HS-5 (cell line): ENCODE measurements at regions not wholly inside any gene's neighbourhood (a gene's known extent, or its start where the extent isn't known, plus 50 kb on each side); places are given as distances from the start of the nearest gene placed in this dataset.
"Not testable (repeated sequence)": the region's sequence is repeated elsewhere in the genome, so short reads cannot be mapped to it uniquely, and the experiment has no call there.

Experiments
- DNase-seq: peaks from one replicate; pipeline ENCODE4 v3.0.0-alpha.2; 2012; ENCODE audit warnings: low read depth

- DNase-seq, result no peak
Measured at GRCh38 chr6:66128243-66128642, 421.2 kb upstream of the EYS start.

- DNase-seq, result no peak
Measured at GRCh38 chr6:66127061-66127460, 420.0 kb upstream of the EYS start.

DNA sequence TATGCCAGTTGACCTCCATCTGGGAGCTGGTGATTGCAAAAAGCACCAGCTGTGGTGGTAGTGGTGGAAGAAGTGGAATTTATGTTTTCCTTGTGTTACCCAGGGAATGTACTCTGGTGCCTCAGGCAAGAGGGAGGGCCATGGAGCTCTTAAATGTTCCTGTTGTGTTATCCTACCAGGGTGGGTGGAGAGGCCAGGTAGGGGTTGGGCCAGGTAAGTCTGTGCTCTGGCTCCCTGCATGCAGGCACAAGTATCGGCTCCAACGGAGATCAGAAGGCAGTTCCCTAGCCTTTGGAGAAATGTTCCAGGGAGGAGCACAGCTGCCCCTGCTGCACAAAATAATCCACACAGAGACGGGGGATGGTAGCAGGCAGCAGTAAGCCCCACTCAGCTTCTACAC is 419.3 kb upstream of the EYS start:
- DNase-seq, result no peak

DNA sequence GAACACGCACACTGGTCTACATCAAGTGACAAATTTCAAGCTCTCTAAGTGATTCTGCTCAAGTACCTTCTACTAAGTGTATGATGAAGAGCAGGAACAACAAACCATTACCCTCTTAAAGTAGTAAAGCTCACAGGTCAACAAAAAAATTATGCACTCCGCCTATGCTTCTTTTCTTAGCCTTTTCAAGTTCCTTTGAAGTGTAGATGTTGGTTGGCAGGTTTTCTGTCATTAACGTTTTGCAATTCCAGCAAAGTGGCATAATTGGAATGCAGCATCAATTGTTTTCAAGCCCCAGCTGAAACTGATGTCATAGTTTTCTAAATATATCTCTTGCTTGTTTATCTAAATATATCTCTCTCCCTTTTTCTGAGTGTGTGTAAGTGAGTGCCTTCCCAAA is 396.9 kb upstream of the EYS start:
- no peak for DNase-seq

DNA sequence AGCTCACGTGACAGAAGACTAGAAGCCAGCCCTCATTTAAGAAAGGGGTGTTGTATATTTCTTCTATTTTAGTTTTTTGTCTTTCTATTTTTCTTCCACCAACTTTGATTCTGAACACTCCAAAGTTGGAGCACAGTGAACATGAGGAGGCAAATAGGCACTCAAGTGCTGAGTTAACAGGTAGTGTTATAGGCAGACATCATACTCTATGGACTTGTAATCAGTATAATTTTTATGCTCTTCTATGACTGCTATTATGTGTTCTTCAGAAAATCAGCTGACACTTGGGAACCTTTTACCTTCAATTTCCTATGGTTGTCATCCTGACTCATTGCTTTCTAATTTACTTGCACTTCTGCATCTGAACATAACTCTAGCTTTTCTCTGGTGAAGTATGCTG is 396.3 kb upstream of the EYS start:
- no peak for DNase-seq

GRCh38 chr6:66096679-66097078 is 389.7 kb upstream of the EYS start:
- no peak for DNase-seq

DNA sequence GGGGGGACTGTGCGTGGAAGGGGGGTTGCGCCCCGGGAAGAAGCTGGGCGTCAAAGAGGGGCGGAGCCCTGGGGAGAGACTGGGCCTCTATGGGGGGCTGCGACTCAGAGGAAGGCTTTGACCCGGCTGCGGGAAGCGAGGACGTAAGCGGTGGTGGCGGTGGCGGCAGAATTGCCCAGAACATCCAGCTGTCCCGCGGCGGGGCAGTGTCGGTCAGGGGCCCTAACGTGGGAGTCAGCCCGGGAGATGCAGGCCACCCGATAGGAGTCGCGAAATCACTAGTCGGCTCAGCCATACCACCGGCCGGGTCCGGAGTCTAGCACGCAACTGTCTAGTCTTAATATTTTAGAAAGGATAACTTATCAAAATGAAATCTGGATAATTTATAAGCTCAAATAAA is 387.6 kb upstream of the EYS start:
- DNase-seq, result no peak

DNA sequence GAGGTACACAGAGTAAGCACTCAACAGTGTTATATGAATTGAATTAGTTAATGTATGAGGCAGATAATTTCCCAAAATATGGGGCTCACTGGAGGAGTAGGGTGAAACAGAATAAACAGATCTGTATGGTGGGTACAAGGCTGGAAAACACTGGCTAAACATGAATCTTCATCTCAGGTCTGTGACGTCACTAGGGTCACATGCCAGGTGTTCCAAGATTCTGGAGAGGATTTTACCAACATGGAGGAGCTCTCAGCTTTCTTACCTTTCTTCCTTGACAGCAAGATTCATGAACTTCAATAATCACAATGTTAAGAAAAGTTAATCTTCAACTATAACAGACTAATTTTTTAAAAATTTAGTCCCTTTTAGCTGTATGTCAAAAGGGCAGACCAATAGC is 385.3 kb upstream of the EYS start:
- not testable (repeated sequence) for DNase-seq

GRCh38 chr6:66086532-66086931 is 379.5 kb upstream of the EYS start:
- no peak for DNase-seq

DNA sequence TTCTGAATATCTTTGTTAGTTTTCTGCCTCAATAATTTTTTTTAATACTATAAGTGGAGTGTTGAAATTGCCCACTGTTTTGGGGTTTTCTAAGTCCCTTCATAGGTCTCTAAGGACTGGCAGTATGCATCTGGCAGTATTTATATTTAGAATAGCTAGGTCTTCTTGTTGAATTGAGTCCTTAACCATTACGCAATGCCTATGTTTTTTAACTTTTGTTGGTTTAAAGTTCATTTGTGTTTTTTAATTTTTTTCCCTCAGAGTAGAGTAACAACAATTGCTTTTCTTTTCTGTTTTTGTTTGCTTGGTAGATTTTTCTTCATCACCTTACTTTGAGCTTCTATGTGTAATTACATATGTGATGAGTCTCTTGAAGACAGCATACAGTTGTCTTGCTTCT is 375.9 kb upstream of the EYS start:
- no peak for DNase-seq

DNA sequence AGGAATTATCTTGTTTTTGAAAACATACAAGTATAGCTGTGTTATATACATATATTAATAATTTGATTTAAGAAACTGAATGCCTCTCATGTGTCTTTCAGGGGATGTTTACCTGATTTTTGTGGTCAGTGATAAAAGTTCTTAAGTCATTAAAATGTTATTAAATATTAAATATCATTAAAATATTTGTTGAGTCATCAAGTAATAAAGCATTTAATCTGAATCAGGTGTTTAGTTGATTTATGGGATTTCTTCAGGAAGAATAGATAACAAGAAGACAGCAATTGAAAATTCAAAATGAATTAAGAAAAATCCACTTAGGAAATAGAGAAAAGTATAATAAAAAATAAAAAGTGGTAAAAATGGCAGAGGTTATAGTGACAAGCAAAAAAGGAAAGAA is 361.9 kb upstream of the EYS start:
- DNase-seq, result no peak

DNA sequence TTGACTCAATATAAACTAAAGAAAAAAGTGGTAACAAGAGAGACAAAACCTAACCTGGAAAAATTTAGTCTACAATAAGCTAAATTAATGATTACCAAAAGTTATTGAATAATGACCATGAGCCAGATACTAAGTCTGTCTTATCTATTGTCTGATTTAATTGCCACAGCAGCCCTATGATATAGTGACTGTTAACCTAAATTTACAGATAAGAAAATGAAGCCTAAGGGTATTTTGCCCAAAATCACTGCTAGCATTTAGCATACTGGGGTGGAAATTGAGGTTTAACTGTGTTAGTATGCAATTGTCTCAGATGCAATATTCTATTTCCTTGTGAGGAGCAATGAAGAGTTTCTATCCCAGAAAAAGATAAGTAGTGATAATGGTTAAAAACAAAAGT is 361.0 kb upstream of the EYS start:
- no peak for DNase-seq

GRCh38 chr6:66065313-66065712 is 358.3 kb upstream of the EYS start:
- DNase-seq, result no peak

GRCh38 chr6:66057034-66057433 is 350.0 kb upstream of the EYS start:
- DNase-seq, result no peak

GRCh38 chr6:66054967-66055366 is 347.9 kb upstream of the EYS start:
- no peak for DNase-seq

DNA sequence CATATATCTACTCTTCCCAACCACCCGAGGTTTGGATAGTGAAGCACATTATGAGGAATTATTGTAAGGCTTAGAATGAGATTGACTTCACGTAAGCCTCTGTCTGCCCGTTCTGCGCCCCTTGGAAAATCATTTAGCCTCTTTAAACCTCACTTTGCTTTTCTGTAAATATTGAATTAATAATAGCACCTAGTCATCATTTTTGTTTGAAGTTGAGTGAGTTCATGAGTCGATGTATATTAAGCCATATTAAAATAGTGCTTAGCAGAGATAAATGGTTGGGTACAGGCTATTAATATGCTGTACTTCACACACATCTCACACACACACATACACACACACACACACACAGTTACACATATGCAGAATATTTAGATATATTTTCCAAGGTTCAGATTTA is 344.8 kb upstream of the EYS start:
- no peak for DNase-seq

DNA sequence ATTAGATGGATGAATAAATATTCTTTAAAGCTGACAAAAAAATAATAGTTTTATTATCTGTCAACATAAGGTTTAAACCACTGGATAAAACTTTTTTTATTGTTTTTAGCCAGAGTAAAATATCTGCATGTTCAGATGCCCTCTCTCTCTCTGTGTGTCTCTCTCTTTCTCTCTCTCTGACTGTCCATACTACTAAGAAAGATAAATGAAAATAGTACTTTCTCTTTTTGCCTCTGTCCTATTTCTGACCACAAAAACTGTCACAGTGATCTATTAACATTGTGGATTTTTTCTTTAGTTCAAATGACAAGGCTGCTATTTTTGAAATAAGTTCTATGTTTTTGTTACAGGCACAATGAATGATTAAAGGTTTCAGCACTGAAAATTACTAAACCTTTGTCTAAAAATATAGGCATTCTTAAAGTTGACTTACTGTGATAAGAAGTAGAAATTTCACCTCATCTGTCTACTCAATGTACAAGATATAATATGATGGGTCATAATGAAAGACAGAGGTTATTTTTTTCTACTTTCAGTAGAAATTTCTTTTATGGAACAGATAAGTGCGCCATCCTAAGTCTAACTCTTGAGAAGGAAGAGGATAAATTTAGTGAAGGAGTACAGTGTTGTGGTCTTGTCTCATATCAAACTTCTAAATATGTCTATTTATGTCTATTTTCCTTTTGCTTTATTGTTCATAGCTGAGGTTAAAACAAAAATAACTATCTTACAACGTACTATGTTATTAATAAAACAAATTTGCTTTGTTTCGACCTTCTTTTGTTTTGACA is 341.9 kb upstream of the EYS start:
- DNase-seq, result no peak

DNA sequence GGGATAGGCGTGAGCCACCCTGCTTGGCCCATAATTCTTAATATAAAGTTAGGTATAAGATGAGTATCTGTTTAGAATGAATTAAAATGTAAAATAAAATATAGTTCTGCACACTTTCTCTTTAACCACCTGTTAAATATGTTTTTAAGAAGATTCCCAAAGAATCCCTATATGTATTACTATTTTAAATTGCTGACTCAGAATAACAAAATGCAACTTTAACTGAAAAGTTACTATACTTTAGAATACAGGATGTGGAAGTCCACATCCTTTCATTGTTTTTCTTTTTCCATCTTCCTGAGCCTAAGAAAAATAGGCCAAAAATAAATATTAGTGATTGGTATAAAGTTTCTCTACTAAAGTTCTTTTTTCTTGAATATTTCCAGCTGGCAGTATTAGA is 325.6 kb upstream of the EYS start:
- no peak for DNase-seq

DNA sequence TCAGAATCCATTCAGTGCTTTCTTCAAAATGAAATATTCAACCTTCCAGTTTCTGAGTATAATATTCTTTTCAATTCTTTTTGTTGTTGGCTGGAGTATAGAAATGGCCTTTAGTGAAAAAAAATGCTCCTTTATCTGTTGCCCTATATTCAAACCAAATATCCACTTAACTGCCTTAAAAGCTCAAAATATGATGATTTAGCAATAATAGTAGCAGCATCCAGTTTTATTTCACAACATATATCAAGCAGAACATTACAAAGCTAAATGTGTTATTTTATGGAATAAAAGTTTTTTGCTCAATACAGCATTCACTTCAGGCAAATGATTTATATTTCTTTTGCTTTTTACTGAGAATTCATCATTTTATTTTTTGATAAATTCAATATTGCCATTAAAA is 322.4 kb upstream of the EYS start:
- DNase-seq, result no peak

DNA sequence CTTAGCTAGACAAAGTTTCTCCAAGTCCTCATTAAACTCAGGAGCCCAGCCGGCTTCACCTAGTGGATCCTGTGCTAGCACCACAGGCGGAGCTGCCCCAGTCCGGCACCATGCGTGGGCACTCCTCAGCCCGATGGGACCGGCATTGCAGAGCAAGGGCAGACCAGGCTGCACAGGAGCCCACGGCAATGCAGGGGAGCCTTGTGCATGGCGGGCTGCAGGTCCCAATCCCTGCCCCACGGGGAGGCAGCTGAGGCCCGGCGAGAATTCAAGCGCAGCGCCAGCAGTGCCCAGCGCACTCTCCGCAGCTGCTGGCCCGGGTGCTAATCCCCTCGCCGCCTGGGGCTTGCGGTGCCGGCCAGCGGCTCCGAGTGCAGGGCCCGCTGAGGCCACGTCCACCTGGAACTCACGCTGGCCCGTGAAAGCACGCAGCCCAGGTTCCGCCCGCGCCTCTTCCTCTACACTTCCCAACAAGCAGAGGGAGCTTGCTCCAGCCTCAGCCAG is 292.3 kb upstream of the EYS start:
- no peak for DNase-seq

DNA sequence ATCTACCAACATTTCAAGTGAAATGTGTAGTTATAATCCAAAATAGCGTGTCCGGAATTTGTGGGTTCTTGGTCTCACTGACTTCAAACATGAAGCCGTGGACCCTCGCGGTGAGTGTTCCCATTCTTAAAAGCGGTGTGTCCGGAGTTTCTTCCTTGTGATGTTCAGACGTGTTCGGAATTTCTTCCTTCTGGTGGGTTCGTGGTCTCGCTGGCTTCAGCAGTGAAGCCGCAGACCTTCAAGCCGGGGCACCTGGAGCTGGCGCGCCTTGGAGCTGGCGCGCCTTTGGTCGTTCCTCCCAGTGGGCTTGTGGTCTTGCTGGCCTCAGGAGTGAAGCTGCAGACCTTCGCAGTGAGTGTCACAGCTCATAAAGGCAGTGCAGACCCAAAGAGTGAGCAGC is 291.5 kb upstream of the EYS start:
- DNase-seq, result no peak

- DNase-seq, result no peak
Measured at GRCh38 chr6:65997539-65997938, 290.5 kb upstream of the EYS start.

DNA sequence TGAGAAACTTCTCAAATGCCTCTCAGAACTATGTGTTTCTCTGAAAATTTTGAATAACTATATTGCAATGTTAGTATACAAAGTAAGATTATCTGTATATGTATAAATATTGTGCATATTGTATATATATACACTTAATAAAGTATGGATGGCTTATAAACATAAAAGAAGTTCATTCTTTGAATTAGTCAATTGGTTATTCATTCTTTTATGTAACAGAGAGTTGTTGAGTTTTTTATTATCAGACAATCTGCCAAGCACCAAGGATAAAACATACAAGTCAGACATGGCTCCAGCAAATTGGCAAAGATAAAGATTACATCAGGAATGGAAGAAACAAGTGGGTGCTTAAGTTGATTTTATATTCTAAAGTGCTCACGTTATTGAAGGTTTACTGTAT is 289.1 kb upstream of the EYS start:
- DNase-seq, result no peak

DNA sequence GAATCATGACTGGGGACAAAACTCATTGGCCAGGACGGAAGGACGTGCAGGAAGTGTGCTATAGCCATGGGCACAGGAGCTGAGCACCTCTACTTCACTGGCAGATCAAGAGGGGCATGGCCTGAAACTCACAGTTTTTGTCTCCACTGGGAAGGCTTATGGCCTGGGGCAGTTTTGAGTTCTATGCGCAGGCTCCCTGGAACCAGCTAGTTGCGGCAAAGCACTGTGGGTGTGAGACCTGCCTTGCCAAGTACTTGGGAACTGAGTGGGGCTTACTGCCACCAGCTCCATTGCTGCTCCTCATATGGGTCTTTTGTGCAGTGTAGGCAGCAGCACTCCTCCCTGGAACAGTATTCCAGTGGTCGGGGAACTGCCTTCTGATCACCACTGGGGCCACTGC is 282.6 kb upstream of the EYS start:
- DNase-seq, result no peak
